Activated CD4-positive, alpha-beta T cell treated with anti-CD3 and anti-CD28 coated beads for 48 hours (primary cell): ENCODE measurements at regions not wholly inside any gene's neighbourhood (a gene's known extent, or its start where the extent isn't known, plus 50 kb on each side); places are given as distances from the start of the nearest gene placed in this dataset.

Experiments used
- DNase-seq: peaks from one replicate; pipeline ENCODE4 v3.0.0-alpha.2; 2020

- DNase-seq: no peak
Observed at GRCh38 chr7:68420342-68421192, 1177.7 kb upstream of the AUTS2 start.

- no peak for DNase-seq
Observed at GRCh38 chr7:68421712-68422111, 1176.6 kb upstream of the AUTS2 start.

GRCh38 chr7:68422281-68422680, 1176.0 kb upstream of the AUTS2 start:
- DNase-seq: no peak

GRCh38 chr7:68423356-68423755, 1174.9 kb upstream of the AUTS2 start:
- no peak for DNase-seq

GRCh38 chr7:68424658-68425297, 1173.5 kb upstream of the AUTS2 start:
- no peak for DNase-seq

- DNase-seq: no peak
Observed at GRCh38 chr7:68425377-68425776, 1172.9 kb upstream of the AUTS2 start.

GRCh38 chr7:68429411-68430117, 1168.7 kb upstream of the AUTS2 start:
- no peak for DNase-seq

- DNase-seq: no peak
Observed at GRCh38 chr7:68432585-68432984, 1165.7 kb upstream of the AUTS2 start.

- no peak for DNase-seq
Observed at GRCh38 chr7:68433462-68434070, 1164.7 kb upstream of the AUTS2 start.

GRCh38 chr7:68434857-68435256, 1163.4 kb upstream of the AUTS2 start:
- DNase-seq: no peak

GRCh38 chr7:68438016-68438415, 1160.3 kb upstream of the AUTS2 start:
- no peak for DNase-seq

- no peak for DNase-seq
Observed at GRCh38 chr7:68438811-68439210, 1159.5 kb upstream of the AUTS2 start.

- DNase-seq: no peak
Observed at GRCh38 chr7:68439897-68440296, 1158.4 kb upstream of the AUTS2 start.

GRCh38 chr7:68440866-68441265, 1157.4 kb upstream of the AUTS2 start:
- DNase-seq: no peak

GRCh38 chr7:68441645-68442044, 1156.6 kb upstream of the AUTS2 start:
- no peak for DNase-seq

- no peak for DNase-seq
Observed at GRCh38 chr7:68442931-68443631, 1155.2 kb upstream of the AUTS2 start.

- no peak for DNase-seq
Observed at GRCh38 chr7:68444042-68444441, 1154.2 kb upstream of the AUTS2 start.

- no peak for DNase-seq
Observed at GRCh38 chr7:68444956-68445355, 1153.3 kb upstream of the AUTS2 start.

GRCh38 chr7:68446183-68446582, 1152.1 kb upstream of the AUTS2 start:
- DNase-seq: no peak

- no peak for DNase-seq
Observed at GRCh38 chr7:68449099-68449498, 1149.2 kb upstream of the AUTS2 start.

GRCh38 chr7:68449816-68450215, 1148.5 kb upstream of the AUTS2 start:
- DNase-seq: no peak

GRCh38 chr7:68454931-68455330, 1143.3 kb upstream of the AUTS2 start:
- no peak for DNase-seq

- no peak for DNase-seq
Observed at GRCh38 chr7:68456469-68456868, 1141.8 kb upstream of the AUTS2 start.
